ENCODE measurements at regions not wholly inside any gene's neighbourhood (a gene's known extent, or its start where the extent isn't known, plus 50 kb on each side); places are given as distances from the start of the nearest gene placed in this dataset.
"Not testable (repeated sequence)": the region's sequence is repeated elsewhere in the genome, so short reads cannot be mapped to it uniquely, and the experiment has no call there.

DNA sequence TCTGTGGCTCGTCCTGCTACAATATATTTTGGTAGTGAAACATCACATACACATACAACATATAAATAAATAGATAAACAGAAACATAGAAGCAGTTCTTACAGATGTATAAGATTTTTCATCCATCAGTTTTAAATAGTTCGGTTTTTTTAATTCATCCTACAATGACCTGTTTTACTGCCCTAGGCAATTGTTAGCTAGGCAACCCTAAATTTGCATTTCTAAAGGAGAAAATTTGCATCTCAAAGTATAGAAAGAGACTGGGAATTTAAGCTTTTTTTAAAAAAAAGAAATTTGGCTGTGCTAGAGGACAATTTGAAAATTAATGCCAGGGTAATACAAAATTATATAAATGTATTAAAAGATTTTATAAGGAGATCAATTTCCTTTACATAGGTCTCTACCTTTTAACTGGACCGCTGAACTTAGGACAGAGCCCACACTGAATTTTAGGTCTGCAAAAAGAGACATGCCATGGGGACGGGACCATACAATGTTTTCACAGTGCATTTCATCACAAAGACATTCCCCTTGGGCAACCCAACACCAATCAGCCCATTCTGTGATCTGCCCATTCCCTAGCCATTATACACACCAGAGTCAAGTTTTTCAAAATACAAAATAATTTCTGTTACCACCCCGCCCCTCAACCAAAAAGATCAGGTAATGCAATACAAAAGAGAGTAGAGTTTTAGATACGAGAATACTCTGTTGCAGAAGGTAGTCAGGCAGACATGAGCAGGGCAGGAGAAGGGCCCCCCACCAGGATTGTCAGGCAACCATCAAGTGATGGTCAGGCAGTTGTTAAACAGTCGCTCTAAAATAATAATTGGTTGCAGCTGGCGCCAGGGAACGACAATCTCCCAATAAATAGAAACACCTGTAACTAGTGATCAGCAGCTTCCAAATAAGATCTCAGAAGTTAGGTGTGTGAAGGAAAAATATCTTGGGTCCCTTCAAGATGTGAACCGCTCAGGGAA lies 299.7 kb upstream of the SGCG start:
- no peak overlapping the region for H3K4me3 ChIP-seq (ENCODE audit: low read depth, low read length)
- TF ChIP-seq, protein P1, sequence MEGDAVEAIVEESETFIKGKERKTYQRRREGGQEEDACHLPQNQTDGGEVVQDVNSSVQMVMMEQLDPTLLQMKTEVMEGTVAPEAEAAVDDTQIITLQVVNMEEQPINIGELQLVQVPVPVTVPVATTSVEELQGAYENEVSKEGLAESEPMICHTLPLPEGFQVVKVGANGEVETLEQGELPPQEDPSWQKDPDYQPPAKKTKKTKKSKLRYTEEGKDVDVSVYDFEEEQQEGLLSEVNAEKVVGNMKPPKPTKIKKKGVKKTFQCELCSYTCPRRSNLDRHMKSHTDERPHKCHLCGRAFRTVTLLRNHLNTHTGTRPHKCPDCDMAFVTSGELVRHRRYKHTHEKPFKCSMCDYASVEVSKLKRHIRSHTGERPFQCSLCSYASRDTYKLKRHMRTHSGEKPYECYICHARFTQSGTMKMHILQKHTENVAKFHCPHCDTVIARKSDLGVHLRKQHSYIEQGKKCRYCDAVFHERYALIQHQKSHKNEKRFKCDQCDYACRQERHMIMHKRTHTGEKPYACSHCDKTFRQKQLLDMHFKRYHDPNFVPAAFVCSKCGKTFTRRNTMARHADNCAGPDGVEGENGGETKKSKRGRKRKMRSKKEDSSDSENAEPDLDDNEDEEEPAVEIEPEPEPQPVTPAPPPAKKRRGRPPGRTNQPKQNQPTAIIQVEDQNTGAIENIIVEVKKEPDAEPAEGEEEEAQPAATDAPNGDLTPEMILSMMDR (IDR thresholded peaks at IDR 0.05; ENCODE audit: control insufficient read depth, extremely low read depth, insufficient read depth) = no peak
- DNase-seq (ENCODE audit: low read depth) = no peak

DNA sequence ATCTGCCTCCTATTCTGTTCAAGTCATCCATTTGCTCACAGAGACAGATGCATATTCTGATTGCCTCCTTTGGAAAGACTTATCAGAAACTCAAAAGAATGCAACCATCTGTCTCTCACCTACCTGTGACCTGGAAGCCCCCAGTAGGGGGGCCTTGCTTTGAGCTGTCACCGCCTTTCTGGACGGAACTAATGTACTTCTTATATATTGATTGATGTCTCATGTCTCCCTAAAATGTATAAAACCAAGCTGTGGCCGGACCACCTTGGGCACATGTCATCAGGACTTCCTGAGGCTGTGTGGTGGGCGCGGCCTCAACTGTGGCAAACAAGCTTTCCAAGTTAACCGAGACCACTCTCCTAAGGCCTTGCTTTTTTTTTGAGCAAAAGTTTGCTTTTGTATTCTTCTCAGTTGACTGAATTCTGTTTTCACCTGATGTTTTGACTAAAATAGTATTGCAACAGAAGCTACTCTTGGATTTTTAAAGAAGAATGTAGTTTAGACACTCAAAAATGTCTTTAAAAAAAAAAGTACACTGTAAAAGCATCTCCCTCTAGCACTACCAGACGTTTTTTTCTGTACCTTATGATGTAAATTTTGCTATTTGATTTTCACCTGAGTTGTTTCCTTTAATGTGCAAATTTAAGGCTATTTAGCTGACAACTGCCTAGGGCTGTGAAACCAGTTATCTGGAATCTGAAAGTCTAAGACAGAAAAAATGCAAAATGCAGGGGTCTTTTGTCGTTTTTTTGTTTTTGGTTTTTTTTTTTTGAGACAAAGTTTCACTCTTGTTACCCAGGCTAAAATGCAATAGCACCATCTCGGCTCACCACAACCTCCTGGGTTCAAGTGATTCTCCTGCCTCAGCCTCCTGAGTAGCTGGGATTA lies 298.8 kb upstream of the SGCG start:
- not testable (repeated sequence) for DNase-seq (ENCODE audit: low read depth); H3K4me3 ChIP-seq (ENCODE audit: low read depth, low read length)

DNA sequence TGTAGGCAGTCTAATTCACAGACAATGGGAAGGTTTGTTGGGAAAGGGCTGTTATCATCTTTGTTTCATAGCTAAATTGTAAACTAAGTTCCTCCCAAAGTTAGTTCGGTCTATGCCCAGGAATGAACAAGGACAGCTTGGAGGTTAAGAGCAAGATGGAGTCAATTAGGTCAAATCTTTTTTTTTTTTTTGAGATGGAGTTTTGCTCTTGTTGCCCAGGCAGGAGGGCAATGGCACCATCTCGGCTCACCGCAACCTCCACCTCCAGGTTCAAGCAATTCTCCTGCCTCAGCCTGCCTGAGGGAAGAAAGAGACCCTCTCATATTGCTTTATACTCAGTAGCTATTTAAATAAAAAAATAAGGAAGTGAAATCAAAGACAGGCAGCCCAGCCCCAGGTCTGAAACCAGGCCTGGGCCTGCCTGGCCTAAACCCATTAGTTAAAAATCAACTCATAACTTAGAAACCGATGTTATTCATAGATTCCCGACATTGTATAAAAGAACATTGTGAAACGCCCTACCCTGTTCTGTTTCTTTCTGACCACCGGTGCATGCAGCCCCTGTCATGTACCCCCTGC lies 297.4 kb upstream of the SGCG start:
- H3K4me3 ChIP-seq (ENCODE audit: low read depth, low read length) = no peak overlapping the region
- TF ChIP-seq, protein P1 (IDR thresholded peaks at IDR 0.05; ENCODE audit: control insufficient read depth, extremely low read depth, insufficient read depth) = no peak
- no peak for DNase-seq (ENCODE audit: low read depth)

DNA sequence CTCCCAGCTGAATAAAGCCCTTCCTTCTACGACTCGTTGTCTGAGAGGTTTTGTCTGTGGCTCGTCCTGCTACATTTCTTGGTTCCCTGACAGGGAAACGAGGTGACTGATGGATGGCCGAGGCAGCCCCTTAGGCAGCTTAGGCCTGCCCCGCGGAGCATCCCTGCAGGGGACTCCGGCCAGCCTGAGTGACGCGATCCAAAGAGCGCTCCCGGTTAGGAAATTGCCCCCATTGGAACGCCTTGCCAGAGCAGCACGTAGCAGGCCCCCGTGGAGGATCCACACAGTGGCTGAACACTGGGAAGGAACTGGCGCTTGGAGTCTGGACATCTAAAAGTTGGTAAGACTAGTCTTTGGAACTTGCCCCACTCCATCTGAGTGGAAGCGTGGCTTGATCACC lies 296.8 kb upstream of the SGCG start:
- no peak overlapping the region for H3K4me3 ChIP-seq (ENCODE audit: low read depth, low read length)
- TF ChIP-seq, protein P1 (IDR thresholded peaks at IDR 0.05; ENCODE audit: control insufficient read depth, extremely low read depth, insufficient read depth) = no peak

DNA sequence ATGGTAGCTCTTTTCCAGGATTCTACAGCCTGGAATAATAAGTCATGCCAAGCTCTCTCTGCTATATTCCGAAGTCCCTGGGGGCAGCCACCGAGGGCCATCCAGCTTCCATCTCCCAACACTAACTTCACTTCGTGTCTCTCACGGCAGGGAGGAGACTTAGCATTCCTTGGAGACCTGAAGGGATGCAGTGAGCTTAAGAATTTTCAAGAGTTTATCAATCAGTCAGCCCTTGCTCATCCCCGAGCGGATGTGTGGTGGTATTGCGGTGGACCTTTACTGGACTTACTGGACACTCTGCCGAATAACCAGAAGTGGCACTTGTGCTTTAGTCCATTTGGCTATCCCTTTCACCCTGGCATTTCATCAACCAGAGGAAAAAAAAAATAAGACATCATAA lies 294.7 kb upstream of the SGCG start:
- DNase-seq (ENCODE audit: low read depth) = not testable (repeated sequence)

More for the DNA sequence above, 296.8 kb upstream of the SGCG start:
- no peak for DNase-seq (ENCODE audit: low read depth)

DNA sequence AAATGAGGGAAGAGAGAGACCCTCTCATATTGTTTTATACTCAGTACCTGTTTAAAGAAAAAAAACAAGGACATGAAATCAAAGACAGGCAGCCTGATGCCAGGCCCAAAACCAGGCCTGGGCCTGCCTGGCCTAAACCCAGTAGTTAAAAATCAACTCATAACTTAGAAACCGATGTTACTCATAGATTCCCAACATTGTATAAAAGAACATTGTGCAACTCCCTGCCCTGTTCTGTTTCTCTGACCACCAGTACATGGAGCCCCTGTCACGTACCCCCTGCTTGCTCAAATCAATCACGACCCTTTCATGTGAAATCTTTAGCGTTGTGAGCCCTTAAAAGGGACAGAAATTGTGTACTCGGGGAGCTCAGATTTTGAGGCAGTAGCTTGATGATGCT lies 291.4 kb upstream of the SGCG start:
- DNase-seq (ENCODE audit: low read depth); H3K4me3 ChIP-seq (ENCODE audit: low read depth, low read length): not testable (repeated sequence)

More for the DNA sequence above, 294.7 kb upstream of the SGCG start:
- not testable (repeated sequence) for H3K4me3 ChIP-seq (ENCODE audit: low read depth, low read length)

DNA sequence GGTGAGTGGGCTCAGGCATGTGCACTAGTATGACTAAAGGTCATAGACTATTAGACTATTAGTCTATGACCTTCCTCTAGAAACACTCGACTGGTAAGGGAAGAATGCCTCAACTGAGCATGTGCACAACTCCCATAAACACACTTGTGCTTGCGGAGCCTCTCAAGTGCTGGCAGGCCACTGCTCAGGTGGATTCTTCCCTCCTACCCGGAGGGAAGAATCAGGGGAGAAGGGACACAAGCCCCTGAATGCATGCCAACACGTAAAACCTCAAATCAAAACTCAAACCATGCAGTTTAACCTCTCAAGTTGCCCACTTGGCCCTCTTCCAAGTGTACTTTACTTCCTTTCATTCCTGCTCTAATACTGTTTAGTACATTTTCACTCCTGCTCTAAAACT lies 287.6 kb upstream of the SGCG start:
- H3K4me3 ChIP-seq (ENCODE audit: low read depth, low read length) = no peak overlapping the region
- no peak for DNase-seq (ENCODE audit: low read depth)
- TF ChIP-seq, protein P1 (IDR thresholded peaks at IDR 0.05; ENCODE audit: control insufficient read depth, extremely low read depth, insufficient read depth) = no peak

DNA sequence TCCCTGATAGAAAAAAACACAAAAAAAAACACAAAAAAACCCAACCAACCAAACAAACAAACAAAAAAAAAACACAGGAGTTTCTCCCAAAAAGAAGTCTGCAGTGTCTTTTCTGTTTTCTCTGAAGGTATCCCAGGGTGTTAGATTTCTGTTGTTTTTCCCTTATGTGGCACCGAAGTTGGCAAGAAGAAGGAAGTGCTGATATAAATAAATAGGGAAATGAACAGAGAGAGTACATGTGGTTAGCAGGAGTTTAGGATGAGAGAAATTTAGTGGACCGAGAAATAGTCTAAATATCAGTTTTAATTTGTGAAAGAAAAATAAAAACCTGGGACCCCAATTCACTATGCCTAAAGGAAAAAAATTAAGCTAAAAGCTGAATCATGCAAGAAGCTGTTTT lies 287.0 kb upstream of the SGCG start:
- DNase-seq (ENCODE audit: low read depth) = no peak
- TF ChIP-seq, protein P1 (IDR thresholded peaks at IDR 0.05; ENCODE audit: control insufficient read depth, extremely low read depth, insufficient read depth) = no peak
- no peak overlapping the region for H3K4me3 ChIP-seq (ENCODE audit: low read depth, low read length)
